ENCODE measurements at regions not wholly inside any gene's neighbourhood (a gene's known extent, or its start where the extent isn't known, plus 50 kb on each side); places are given as distances from the start of the nearest gene placed in this dataset.

DNA sequence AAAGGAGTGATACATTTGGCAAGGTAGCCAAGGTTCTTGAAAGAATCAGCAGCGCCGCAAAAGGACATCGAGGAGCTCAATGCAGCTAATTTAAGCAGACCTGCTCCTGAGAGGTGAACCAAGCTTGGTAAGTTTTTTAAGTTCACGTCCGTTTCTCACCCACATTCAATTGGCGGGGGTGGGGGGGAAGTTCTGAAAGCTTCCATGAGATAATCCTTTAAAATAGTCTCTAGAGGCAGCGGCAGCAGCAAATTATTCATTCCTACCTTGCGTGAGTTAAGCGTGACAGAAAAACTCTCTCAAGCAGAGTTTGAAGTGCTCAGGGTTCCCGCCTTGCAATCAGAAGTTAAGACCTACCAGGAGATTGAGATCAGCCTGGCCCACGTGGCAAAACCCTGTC is 97.3 kb upstream of the NHSL1 start:
- TF ChIP-seq TEAD4 (IDR thresholded peaks at IDR 0.05; ENCODE audit: low read depth, low read length): no peak
- no peak for TF ChIP-seq POLR2A (IDR thresholded peaks at IDR 0.05; ENCODE audit: control extremely low read depth in 1 of 2, low read depth in 2 of 2, low read length in 2 of 2)
- TF ChIP-seq CTCF (IDR thresholded peaks at IDR 0.05; ENCODE audit: control extremely low read depth in 1 of 3, insufficient read depth in 1 of 3, low read depth in 1 of 3, low read length in 3 of 3): no peak
- no peak for TF ChIP-seq CREB1 (IDR thresholded peaks at IDR 0.05)
- no peak for TF ChIP-seq JUND (IDR thresholded peaks at IDR 0.05; ENCODE audit: low read length)
- TF ChIP-seq SRF (IDR thresholded peaks at IDR 0.05; ENCODE audit: low read depth, low read length): no peak
- TF ChIP-seq SUZ12 (IDR thresholded peaks at IDR 0.05; ENCODE audit: low read length): no peak
- TF ChIP-seq GABPA (IDR thresholded peaks at IDR 0.05; ENCODE audit: borderline replicate concordance, insufficient read depth, low read length): no peak
